ENCODE measurements at regions not wholly inside any gene's neighbourhood (a gene's known extent, or its start where the extent isn't known, plus 50 kb on each side); places are given as distances from the start of the nearest gene placed in this dataset.

GRCh38 chr6:14968056-14968637 is 277.7 kb upstream of the JARID2 start:
- TF ChIP-seq, protein P1, sequence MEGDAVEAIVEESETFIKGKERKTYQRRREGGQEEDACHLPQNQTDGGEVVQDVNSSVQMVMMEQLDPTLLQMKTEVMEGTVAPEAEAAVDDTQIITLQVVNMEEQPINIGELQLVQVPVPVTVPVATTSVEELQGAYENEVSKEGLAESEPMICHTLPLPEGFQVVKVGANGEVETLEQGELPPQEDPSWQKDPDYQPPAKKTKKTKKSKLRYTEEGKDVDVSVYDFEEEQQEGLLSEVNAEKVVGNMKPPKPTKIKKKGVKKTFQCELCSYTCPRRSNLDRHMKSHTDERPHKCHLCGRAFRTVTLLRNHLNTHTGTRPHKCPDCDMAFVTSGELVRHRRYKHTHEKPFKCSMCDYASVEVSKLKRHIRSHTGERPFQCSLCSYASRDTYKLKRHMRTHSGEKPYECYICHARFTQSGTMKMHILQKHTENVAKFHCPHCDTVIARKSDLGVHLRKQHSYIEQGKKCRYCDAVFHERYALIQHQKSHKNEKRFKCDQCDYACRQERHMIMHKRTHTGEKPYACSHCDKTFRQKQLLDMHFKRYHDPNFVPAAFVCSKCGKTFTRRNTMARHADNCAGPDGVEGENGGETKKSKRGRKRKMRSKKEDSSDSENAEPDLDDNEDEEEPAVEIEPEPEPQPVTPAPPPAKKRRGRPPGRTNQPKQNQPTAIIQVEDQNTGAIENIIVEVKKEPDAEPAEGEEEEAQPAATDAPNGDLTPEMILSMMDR (IDR thresholded peaks at IDR 0.05) = no peak
- Histone ChIP-seq H3K9me3 (ENCODE audit: control insufficient read depth, low read length) (no peaks in the 10 kb centered on the region), H3K27me3 (ENCODE audit: control insufficient read depth, insufficient read depth, low read length) (no peaks in the 10 kb centered on the region), H3K4me2 (ENCODE audit: low read length) (no peak overlapping the region), H3K4me3 (ENCODE audit: low read depth, low read length) (no peak overlapping the region), H3K36me3 (ENCODE audit: control insufficient read depth, insufficient read depth, low read length) (no peaks in the 10 kb centered on the region), H2AFZ (no peak overlapping the region), H3K4me1 (no peaks in the 10 kb centered on the region), H3K79me2 (no peaks in the 10 kb centered on the region), H3K9ac (no peak overlapping the region), H3K27ac (no peak overlapping the region)

GRCh38 chr6:14969126-14969525 is 276.7 kb upstream of the JARID2 start:
- H3K4me3 ChIP-seq (ENCODE audit: low read depth, low read length) = no peak overlapping the region
- H3K4me1 ChIP-seq = no peaks in the 10 kb centered on the region
- no peak overlapping the region for H3K4me2 ChIP-seq (ENCODE audit: low read length)
- H3K27me3 ChIP-seq (ENCODE audit: control insufficient read depth, insufficient read depth, low read length) = no peaks in the 10 kb centered on the region
- H2AFZ ChIP-seq = no peak overlapping the region
- no peaks in the 10 kb centered on the region for H3K9me3 ChIP-seq (ENCODE audit: control insufficient read depth, low read length)
- no peak overlapping the region for H3K27ac ChIP-seq
- no peaks in the 10 kb centered on the region for H3K79me2 ChIP-seq
- no peak overlapping the region for H3K9ac ChIP-seq
- TF ChIP-seq, protein P1 (IDR thresholded peaks at IDR 0.05) = no peak
- no peaks in the 10 kb centered on the region for H3K36me3 ChIP-seq (ENCODE audit: control insufficient read depth, insufficient read depth, low read length)

DNA sequence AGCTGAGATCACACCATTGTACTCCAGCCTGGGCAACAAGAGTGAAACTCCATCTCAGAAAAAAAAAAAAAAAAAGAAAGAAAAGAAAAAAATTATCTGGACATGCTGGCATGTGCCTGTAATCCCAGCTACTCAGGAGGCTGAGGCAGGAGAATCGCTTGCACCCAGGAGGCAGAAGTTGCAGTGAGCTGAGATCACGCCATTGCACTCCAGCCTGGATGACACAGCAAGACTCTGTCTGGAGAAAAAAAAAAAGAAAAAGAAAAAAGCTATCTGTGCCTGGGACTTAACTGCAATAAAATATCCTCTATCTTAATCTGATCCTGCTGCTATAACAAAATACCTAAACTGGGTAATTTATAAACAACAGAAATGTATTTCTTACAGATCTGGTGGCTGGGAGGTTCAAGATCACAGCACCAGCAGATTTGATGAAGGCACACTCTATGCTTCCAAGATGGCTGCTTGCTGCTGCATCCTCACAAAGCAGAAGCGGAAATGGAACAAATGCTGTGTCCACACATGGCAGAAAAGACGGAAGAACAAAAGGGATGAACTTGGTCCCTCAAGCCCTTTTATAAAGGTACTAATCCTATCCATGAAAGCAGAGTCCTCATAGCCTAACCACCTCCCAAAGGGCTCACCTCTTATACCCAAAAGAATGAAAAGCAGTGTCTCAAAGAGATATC is 273.3 kb upstream of the JARID2 start:
- Histone ChIP-seq H3K4me1 (no peaks in the 10 kb centered on the region), H3K4me3 (ENCODE audit: low read depth, low read length) (no peak overlapping the region), H3K27me3 (ENCODE audit: control insufficient read depth, insufficient read depth, low read length) (no peaks in the 10 kb centered on the region), H3K79me2 (no peaks in the 10 kb centered on the region), H3K9ac (no peak overlapping the region), H3K9me3 (ENCODE audit: control insufficient read depth, low read length) (no peaks in the 10 kb centered on the region), H3K4me2 (ENCODE audit: low read length) (no peak overlapping the region), H3K27ac (no peak overlapping the region), H2AFZ (no peak overlapping the region), H3K36me3 (ENCODE audit: control insufficient read depth, insufficient read depth, low read length) (no peaks in the 10 kb centered on the region)
- TF ChIP-seq, protein P1 (IDR thresholded peaks at IDR 0.05) = no peak

GRCh38 chr6:14974372-14974771 is 271.5 kb upstream of the JARID2 start:
- no peaks in the 10 kb centered on the region for H3K9me3 ChIP-seq (ENCODE audit: control insufficient read depth, low read length)
- H3K4me3 ChIP-seq (ENCODE audit: low read depth, low read length) = no peak overlapping the region
- H3K9ac ChIP-seq = no peak overlapping the region
- no peaks in the 10 kb centered on the region for H3K4me1 ChIP-seq
- TF ChIP-seq, protein P1 (IDR thresholded peaks at IDR 0.05) = no peak
- no peaks in the 10 kb centered on the region for H3K36me3 ChIP-seq (ENCODE audit: control insufficient read depth, insufficient read depth, low read length)
- H3K27ac ChIP-seq = no peak overlapping the region
- H3K27me3 ChIP-seq (ENCODE audit: control insufficient read depth, insufficient read depth, low read length) = no peaks in the 10 kb centered on the region
- no peaks in the 10 kb centered on the region for H3K79me2 ChIP-seq
- no peak overlapping the region for H3K4me2 ChIP-seq (ENCODE audit: low read length)
- H2AFZ ChIP-seq = no peak overlapping the region

All from parathyroid adenoma (tissue), 2 donors.